ENCODE measurements at regions not wholly inside any gene's neighbourhood (a gene's known extent, or its start where the extent isn't known, plus 50 kb on each side); places are given as distances from the start of the nearest gene placed in this dataset.

DNA sequence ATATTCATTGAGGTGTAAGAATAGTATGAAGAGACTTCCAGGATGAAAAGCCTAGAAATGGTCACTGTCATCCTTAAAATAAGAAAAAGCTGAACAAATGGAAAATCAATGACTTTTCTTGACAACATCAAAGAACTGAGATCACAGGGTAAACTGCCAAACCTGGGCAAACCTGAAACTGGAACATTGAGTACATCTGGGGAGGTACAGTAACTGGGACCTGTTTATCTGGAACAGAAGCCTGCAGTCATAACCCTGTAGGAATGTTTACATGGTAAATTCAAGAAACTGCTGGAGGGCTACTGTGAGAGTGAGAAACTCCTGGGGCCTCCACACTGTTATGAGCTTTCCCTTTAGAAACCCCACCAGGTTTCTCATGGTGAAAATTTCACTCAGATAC is 130.1 kb upstream of the PIRT start:
- H3K27me3 ChIP-seq (ENCODE audit: control insufficient read depth, insufficient read depth, low read length) = no peaks in the 10 kb centered on the region
- H4K20me1 ChIP-seq (ENCODE audit: control insufficient read depth, extremely low read depth, insufficient read depth, low read length) = no peaks in the 10 kb centered on the region
- H3K36me3 ChIP-seq (ENCODE audit: control insufficient read depth, insufficient read depth, low read length) = no peaks in the 10 kb centered on the region
- DNase-seq (ENCODE audit: low read depth in 2 of 2) = no peak
- H3K27ac ChIP-seq (ENCODE audit: insufficient read depth, low read length) = no peak overlapping the region
- H2AFZ ChIP-seq (ENCODE audit: low read length) = no peak overlapping the region
- no peak overlapping the region for H3K9ac ChIP-seq (ENCODE audit: insufficient read depth, low read length)
- no peaks in the 10 kb centered on the region for H3K79me2 ChIP-seq (ENCODE audit: control insufficient read depth, insufficient read depth, low read length)
- TF ChIP-seq EZH2 (IDR thresholded peaks at IDR 0.05; ENCODE audit: low read length, missing control alignments) = no peak
- TF ChIP-seq, protein P1, sequence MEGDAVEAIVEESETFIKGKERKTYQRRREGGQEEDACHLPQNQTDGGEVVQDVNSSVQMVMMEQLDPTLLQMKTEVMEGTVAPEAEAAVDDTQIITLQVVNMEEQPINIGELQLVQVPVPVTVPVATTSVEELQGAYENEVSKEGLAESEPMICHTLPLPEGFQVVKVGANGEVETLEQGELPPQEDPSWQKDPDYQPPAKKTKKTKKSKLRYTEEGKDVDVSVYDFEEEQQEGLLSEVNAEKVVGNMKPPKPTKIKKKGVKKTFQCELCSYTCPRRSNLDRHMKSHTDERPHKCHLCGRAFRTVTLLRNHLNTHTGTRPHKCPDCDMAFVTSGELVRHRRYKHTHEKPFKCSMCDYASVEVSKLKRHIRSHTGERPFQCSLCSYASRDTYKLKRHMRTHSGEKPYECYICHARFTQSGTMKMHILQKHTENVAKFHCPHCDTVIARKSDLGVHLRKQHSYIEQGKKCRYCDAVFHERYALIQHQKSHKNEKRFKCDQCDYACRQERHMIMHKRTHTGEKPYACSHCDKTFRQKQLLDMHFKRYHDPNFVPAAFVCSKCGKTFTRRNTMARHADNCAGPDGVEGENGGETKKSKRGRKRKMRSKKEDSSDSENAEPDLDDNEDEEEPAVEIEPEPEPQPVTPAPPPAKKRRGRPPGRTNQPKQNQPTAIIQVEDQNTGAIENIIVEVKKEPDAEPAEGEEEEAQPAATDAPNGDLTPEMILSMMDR (conservative IDR thresholded peaks at IDR 0.05 in 1 of 2, IDR thresholded peaks at IDR 0.05 in 1 of 2; ENCODE audit: low read depth in 1 of 2, low read length in 2 of 2) = no peak
- H3K4me1 ChIP-seq (ENCODE audit: control insufficient read depth, extremely low read depth, insufficient read depth, low read length) = no peaks in the 10 kb centered on the region
- no peak overlapping the region for H3K4me2 ChIP-seq (ENCODE audit: extremely low read depth, insufficient read depth, low read length)
- no peaks in the 10 kb centered on the region for H3K9me3 ChIP-seq (ENCODE audit: control insufficient read depth, insufficient read depth, low read depth, low read length)
- no peak overlapping the region for H3K4me3 ChIP-seq (replicated peaks in 1 of 4; ENCODE audit: control extremely low read depth in 1 of 4, insufficient read depth in 1 of 4, low read depth in 3 of 4, low read length in 4 of 4)

DNA sequence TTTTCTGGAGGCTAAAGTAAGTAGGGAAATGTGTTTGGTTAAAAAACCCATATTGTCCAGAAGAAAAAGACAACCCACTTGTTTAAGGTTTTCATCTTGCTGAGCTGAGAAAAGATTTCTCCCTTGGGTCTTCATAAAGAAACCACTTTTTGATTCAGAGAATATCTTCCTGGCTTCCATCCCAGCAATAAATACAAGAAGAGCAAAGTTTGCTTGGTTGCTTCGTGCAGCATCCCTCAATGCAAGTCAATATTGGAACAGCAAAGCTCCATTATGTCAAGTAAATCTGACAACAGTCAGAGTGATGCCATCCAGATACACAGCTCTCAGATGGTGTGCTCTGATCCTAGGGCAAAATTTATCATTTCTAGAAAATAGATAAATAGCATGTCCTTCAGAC is 118.9 kb upstream of the PIRT start:
- DNase-seq (ENCODE audit: low read depth in 2 of 2) = no peak
- no peaks in the 10 kb centered on the region for H3K9me3 ChIP-seq (ENCODE audit: control insufficient read depth, insufficient read depth, low read depth, low read length)
- no peaks in the 10 kb centered on the region for H3K27me3 ChIP-seq (ENCODE audit: control insufficient read depth, insufficient read depth, low read length)
- H3K4me2 ChIP-seq (ENCODE audit: extremely low read depth, insufficient read depth, low read length) = no peak overlapping the region
- no peaks in the 10 kb centered on the region for H3K4me1 ChIP-seq (ENCODE audit: control insufficient read depth, extremely low read depth, insufficient read depth, low read length)
- H2AFZ ChIP-seq (ENCODE audit: low read length) = no peak overlapping the region
- H3K27ac ChIP-seq (ENCODE audit: insufficient read depth, low read length) = no peak overlapping the region
- no peak overlapping the region for H3K9ac ChIP-seq (ENCODE audit: insufficient read depth, low read length)
- no peaks in the 10 kb centered on the region for H4K20me1 ChIP-seq (ENCODE audit: control insufficient read depth, extremely low read depth, insufficient read depth, low read length)
- no peak overlapping the region for H3K4me3 ChIP-seq (replicated peaks in 1 of 4; ENCODE audit: control extremely low read depth in 1 of 4, insufficient read depth in 1 of 4, low read depth in 3 of 4, low read length in 4 of 4)
- no peaks in the 10 kb centered on the region for H3K36me3 ChIP-seq (ENCODE audit: control insufficient read depth, insufficient read depth, low read length)
- TF ChIP-seq, protein P1 (conservative IDR thresholded peaks at IDR 0.05 in 1 of 2, IDR thresholded peaks at IDR 0.05 in 1 of 2; ENCODE audit: low read depth in 1 of 2, low read length in 2 of 2) = no peak
- no peak for TF ChIP-seq EZH2 (IDR thresholded peaks at IDR 0.05; ENCODE audit: low read length, missing control alignments)
- no peaks in the 10 kb centered on the region for H3K79me2 ChIP-seq (ENCODE audit: control insufficient read depth, insufficient read depth, low read length)

DNA sequence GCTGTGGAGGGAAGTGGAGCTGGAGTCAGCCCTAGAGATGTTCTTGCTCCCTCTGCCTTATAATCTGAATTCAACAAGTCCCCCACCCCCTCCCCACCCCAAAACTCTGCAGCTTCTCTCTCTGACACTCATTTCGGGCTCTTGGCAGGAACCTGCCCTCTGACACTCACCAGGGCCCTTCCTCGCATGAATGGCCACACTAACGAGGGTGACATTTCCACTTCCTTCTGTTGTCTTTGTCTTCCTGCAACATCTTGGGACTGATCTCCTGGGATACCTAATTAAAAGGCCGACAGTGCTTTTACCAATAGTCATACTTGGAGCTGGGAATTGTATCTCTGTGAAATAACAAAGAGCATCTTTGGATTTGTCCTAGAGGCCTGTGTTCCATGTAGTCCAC is 106.9 kb upstream of the PIRT start:
- Histone ChIP-seq H3K4me3 (replicated peaks in 1 of 4; ENCODE audit: control extremely low read depth in 1 of 4, insufficient read depth in 1 of 4, low read depth in 3 of 4, low read length in 4 of 4) (no peak overlapping the region), H2AFZ (ENCODE audit: low read length) (no peak overlapping the region), H3K27me3 (ENCODE audit: control insufficient read depth, insufficient read depth, low read length) (no peaks in the 10 kb centered on the region), H3K4me2 (ENCODE audit: extremely low read depth, insufficient read depth, low read length) (no peak overlapping the region), H4K20me1 (ENCODE audit: control insufficient read depth, extremely low read depth, insufficient read depth, low read length) (no peaks in the 10 kb centered on the region), H3K4me1 (ENCODE audit: control insufficient read depth, extremely low read depth, insufficient read depth, low read length) (no peaks in the 10 kb centered on the region), H3K36me3 (ENCODE audit: control insufficient read depth, insufficient read depth, low read length) (no peaks in the 10 kb centered on the region), H3K9ac (ENCODE audit: insufficient read depth, low read length) (no peak overlapping the region), H3K27ac (ENCODE audit: insufficient read depth, low read length) (no peak overlapping the region), H3K79me2 (ENCODE audit: control insufficient read depth, insufficient read depth, low read length) (no peaks in the 10 kb centered on the region), H3K9me3 (ENCODE audit: control insufficient read depth, insufficient read depth, low read depth, low read length) (no peaks in the 10 kb centered on the region)
- TF ChIP-seq EZH2 (IDR thresholded peaks at IDR 0.05; ENCODE audit: low read length, missing control alignments) = no peak
- TF ChIP-seq, protein P1 (conservative IDR thresholded peaks at IDR 0.05 in 1 of 2, IDR thresholded peaks at IDR 0.05 in 1 of 2; ENCODE audit: low read depth in 1 of 2, low read length in 2 of 2) = no peak
- DNase-seq (ENCODE audit: low read depth in 2 of 2) = no peak
